ENCODE measurements at regions not wholly inside any gene's neighbourhood (a gene's known extent, or its start where the extent isn't known, plus 50 kb on each side); places are given as distances from the start of the nearest gene placed in this dataset.

DNA sequence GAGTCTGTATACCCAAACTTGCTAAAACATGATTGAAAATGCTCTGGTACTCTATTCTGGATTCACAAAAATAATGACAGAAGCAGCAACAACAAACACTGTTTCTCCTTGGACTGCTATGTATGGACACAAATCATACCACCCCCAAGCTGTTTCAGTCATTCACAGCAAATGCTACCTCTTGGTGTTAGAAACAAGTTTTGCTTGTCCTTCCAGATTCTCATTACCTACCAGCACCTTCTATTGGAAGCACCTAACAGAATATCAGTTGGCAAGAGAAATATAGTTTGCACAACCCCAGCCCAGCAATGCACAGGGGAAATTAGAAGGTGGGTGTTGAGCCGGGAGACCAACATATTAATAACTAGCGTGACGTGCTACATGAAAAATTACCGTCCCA is 1950.9 kb downstream of the C4orf33 start:
- no peak for DNase-seq (ENCODE audit: low spot score)

DNA sequence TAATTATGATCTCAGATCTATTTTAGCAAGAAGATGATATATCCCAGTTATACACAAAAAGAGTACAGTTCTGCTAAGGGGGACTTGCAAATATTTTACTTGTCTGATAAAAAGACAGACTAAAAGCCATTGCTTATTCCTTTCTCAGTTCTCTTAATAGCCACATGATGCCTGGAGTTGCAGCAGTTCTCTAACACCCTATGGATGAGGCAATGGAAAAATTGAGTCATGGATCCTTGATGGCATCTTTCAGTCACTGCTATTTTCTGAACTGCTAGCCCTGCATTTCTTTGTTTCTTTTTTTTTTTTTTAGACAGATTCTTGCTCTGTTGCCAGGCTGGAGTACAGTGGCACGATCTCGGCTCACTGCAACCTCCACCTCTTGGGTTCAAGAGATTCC is 1956.7 kb downstream of the C4orf33 start:
- DNase-seq (ENCODE audit: low spot score): no peak

DNA sequence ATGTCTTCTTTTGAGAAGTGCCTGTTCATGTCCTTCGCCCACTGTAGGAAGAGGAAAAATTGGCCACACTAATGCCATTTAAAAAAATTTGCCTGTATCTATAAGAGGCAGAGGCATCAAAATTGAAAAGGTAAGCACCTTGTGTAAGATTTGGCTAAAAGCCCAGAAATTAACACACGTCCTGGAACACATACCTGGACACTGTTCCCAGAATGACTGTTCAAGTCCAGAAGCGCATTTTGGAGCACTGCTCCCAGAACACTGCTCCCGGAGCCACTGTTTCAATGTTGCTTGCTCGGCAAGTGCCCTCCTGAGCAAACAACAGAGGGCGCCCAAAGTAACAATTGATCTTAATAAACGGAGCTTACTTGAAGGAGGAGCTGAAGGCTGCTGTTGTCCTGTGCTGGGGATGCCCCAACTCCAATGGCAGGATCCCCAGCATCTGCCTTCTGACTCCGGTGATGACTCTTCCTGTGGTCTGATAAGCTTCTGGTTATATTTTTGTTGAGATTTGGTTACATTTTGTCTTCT is 1958.6 kb downstream of the C4orf33 start:
- no peak for DNase-seq (ENCODE audit: low spot score)

DNA sequence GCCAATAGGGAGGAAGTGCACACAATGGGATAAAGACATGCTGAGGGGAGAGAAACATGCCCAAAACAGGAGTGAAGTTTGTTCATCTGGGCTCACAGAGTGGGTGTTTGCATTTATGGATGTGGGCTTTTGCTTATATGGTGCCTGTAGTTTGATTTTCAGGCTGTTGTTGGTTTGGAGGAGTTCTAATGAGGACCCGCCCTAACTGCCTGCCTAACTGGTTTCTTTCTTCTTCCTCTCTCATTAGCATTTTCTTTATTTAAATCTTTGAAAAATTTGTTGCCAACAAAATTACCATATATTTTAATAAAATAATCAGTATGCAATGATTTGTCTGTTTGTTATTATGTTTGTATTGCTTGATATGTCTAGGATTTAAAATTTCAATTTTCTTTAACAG is 1965.8 kb downstream of the C4orf33 start:
- DNase-seq (ENCODE audit: low spot score): no peak

DNA sequence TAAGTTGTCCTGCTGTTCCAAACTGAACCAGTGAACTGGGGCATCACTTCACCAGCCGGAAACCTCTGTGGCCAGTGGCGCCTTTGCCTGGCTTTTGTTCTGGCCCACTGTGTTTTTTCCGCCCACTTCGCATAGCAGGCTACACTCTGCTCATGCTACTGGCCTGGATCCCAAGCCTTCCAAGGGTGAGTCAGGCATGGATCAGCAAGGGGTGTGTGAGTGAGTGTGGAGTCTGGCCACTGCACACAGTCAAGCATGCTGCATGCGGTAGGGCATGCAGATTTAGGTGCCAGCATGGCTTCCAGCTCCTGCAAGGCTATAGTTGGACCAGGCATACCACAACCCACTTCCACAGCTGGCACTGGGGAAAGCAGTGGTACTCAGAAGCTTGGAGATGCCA is 1967.9 kb downstream of the C4orf33 start:
- DNase-seq (ENCODE audit: low spot score): no peak

DNA sequence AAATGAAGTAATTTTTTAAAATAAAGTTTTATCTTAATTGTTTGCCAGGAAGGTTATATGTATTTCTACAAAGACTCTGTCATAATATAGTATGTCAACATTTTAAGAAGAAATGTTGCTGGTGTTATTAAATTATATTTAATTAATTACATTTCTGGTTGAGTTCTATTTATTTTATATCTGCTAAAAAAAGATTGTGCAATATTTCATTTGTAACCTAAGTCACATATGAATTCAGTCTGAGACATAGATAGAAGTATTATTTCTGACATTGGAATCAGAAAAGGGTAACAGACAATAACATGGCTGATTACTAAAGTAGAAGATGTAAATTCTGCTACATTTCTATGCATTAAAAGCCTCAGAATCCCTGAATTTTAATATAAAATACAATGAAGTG is 1985.1 kb downstream of the C4orf33 start:
- DNase-seq (ENCODE audit: low spot score): no peak

DNA sequence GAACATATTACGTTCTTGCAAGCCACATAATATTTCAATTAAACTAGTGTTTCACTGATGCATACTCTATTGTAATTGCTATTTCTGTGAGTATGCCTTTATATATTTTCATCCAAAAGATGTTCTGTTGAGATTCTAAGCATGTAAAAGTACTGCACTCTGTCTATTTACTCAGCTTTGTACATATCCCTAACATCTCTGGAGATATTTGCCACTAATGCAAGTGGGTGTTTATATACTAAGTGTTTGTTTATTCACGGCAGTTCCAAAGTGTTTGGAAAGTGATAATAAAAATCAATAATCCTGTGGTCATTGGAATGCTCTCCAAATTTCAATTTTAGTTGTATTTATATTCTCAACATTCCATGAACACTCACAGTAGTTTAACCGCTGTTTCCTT is 1989.0 kb downstream of the C4orf33 start:
- no peak for DNase-seq (ENCODE audit: low spot score)

DNA sequence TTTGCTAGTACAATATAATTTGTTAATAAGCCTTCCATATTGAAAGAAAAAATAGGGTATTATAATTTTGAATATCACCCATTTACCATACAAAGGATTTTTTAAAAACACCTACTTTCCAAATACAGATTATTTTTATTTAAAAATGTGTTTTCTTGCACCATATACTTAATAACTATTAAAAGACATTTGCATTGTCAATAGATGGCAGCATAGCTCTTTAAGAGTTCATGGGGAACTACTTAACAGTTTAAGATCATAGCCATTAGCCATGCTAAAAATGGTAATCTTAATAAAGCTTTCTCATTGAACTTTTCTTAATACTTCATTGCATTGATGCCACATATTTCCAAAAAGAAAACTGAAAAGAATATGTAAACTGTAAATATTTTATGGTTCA is 1995.9 kb downstream of the C4orf33 start:
- DNase-seq (ENCODE audit: low spot score): no peak

DNA sequence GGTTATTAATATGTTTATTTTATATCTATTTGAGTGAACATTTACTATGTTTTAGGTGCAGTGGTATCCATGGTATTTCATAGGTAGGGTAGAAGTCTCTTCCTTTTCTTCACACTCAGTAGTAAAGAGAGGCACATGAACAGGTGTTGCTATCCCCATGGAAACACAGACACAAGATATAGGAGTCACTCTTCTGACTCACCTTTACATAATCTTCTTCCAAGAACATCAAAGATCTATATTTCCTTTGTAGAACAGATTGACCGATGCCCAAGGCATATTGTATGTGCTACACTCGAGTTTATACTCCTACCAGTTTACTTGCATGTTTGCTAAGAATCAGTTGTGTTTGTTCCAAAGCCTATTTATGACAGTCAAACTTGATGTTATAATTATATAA is 1997.4 kb downstream of the C4orf33 start:
- DNase-seq (ENCODE audit: low spot score): no peak

DNA sequence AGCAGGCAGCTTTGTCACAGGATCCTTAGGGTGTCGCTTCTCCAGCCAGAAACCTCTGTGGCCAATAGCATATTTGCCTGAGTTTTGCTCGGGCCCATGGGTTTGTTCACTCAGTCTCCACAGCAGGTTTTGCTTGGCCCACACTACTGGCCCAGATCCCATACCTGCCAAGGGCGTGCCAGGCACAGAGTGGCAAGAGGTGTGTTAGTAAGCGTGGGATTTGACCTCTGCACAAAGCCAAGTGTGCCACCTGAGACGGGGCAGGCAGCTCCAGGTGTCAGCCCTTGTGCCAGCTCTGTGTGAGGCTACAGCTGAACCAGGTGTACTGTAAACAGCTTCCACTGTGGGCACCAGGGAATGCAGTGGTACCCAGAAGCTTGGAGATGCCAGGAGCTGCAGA is 2003.0 kb downstream of the C4orf33 start:
- no peak for DNase-seq (ENCODE audit: low spot score)

DNA sequence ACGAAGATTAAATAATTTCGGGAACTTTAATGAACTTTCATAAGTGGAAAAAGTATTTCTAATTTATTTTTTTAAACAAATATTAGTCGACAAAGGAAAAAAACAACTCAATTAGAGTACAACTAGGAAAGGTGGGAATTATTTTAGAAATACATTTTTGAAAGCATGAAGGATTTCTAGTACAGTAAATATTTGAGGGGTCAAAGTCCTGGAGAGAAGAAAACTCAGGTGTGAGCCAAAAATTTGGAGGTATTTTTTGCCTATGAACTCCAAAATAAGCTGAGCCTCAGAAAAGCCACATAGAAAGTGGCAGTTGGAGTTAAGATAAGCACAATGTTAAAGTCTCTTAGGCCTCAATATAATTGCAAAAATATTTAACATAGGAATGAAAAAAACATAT is 2017.3 kb downstream of the C4orf33 start:
- no peak for DNase-seq (ENCODE audit: low spot score)

DNA sequence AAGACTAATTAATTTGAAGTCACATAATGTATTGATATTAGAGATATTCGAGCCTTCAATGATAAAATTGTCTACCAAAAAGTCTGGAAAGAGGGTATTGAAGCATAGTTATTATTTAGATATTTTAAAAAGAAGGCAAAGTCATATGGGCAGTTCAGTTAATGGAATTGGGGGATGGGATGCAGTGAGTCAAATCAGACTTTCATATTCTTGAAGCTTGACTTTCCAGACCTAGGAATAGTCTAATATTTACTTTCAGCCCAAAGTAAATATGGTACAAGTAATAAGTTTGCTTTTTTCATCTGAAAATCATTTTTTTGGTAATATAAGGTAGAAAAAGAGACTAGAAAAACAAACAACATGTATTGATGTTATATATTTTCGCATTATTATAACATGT is 2017.8 kb downstream of the C4orf33 start:
- DNase-seq (ENCODE audit: low spot score): no peak

DNA sequence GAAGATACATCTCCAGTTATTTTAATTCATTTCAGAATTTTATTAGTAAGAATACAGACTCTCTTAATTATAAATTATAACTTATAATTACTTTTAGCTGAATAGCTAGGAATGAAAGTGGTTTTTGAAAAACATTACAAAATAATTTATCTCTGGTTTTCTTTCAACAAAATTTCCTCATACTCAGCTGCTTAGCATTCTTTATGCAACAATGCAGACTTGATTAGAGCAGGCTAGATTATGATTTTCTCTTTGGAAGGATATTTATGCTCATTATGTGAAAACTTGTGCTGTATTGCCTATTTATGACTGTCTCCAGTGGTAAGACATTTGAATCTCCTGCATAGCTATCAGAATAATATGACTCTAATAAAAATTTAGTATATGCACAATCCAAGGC is 2023.7 kb downstream of the C4orf33 start:
- no peak for DNase-seq (ENCODE audit: low spot score)

DNA sequence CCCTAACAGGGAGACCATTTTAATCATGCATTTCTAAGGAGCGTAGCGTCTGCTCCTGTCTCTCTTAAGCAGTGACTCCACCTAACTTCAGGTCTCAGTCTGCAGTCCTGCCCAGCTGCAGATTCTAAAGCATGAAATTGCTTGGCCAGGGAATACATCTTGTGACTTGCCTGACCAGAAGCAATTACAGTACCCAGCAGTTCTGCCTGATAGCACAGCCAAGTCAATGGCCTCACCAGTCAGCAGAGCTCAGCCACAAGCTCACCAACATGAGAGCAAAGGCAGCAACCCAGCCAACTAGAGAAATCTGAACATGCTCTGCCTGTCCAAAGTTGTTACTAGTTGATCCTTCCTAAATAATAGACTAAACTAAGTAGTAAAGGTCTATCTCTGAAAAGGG is 2011.9 kb upstream of the PCDH10 start:
- no peak for DNase-seq (ENCODE audit: low spot score)

DNA sequence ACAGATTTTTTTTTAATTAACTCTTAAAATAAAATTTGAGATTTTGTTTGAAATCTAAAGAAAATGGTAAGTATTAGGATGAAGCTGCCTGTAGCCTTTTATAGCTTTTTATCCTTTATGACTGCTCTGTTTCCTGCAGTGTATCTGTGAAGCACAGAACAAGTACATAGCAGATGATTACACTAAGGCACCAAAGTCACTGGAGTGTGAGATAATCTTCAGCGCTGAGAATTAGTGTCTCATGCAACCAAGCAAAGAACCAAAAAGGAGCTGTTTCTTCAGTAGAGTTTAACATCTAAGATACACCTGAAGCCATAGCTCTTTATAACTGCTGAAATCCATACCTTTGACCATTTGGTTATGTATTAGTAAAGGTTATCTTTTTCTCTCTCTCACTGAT is 1989.8 kb upstream of the PCDH10 start:
- DNase-seq (ENCODE audit: low spot score): no peak

DNA sequence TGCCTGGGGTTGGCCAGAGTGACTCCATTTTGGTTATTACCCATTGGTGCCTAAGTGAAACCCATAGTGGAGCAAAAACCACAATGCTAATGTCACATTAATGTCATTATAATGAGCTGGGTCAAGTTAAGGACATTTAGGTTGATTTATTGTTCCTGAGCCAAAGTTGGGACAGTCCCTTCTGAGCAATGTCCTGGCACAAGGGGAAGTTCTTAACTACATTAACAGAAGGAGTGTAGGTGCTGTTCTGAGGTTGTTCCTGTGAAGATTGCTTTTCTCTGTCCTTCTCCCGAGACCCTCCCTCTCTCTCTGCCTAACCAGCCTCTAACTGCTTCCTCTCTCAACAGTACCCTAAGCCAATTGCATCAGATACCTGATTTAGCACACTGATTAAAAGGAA is 1956.8 kb upstream of the PCDH10 start:
- no peak for DNase-seq (ENCODE audit: low spot score)

DNA sequence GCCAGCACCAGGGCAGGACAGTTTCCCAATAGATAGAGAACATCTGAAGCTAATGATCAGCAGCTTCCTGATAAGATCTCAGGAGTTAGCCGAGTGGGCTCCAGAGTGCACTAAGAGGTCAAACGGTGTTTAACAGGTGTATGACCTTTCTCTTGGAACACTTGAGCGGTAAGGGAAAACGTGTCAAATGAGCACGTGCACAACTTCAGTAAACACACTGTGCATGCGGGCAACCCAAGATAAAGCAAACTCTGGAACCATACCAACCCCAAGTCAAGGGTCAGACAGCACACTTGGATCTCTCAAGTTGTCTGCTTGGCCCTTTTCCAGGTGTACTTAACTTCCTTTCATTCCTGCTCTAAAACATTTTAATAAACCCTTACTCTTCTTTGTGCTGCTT is 1941.5 kb upstream of the PCDH10 start:
- no peak for DNase-seq (ENCODE audit: low spot score)

DNA sequence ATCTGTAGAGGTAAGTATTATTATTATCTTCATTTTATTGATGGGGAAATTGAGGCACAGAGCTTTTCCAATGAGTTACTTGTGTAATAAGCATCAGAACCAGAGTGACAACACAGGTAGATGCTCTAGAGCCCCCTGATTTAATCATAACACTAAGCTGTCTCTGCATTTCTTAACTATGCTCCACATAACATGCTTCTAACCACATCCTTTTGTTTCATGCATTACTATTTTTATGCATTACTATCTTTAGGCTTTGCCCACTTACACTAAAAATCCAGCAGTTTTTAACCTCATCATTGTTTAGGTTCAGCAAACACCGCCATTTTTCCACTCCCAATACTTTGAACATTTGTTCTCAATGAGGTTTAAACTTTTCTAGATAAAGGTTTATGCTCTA is 1900.8 kb upstream of the PCDH10 start:
- DNase-seq (ENCODE audit: low spot score): no peak

DNA sequence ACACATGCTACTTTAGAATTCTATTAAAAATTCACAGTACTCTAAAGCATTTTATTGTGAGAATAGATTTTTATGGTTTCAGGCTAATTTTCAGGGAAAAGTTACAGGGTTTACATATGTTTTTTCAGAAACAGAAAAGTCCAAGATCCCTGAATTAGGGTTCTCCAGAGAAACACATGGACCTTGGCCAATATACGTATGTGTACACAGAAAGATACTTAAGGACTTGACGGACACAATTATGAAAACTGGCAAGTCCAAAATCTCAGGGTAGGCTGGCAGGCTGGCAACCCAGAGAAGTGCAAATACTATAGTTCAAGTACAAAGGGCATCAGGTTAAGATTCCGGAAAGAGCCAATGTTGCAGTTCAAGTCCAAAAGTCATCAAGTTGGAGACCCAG is 1897.8 kb upstream of the PCDH10 start:
- DNase-seq (ENCODE audit: low spot score): no peak

DNA sequence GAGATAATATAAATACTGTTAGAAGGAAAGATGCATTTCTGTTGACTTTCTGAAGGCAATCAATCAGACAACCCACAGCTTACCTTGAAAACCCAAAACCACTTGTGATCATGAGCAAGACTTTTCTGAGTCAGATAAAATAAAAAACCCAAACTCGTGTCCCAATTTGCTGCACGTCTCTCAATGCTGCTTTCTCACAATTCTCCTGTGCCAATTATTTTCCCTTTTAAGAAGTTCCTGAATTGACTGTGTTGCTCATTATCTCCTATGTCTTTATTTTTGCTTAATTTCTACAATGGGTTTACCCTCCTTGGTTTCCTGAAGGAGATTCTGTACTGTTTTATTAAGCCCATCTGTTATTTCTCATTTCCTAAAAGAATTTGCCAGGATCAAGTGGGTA is 1891.9 kb upstream of the PCDH10 start:
- no peak for DNase-seq (ENCODE audit: low spot score)

DNA sequence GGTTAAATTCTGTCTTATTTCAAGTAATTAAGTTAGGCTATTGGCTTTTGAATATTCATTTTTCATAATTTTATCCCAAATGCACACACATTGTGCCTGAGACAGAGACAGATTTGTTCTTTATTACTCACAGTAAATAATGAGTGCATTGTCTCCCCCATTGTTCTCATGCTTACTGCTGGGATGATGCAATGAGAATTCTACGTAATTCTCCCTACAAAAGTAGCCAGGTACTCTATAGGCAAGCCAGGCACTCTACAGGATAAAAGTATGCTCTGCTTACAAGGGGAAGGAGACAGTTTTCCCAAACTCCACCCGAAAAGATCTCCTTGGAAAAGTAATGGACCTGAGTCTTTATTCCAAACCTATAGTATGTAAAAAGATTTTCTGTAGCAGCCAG is 1890.7 kb upstream of the PCDH10 start:
- no peak for DNase-seq (ENCODE audit: low spot score)

DNA sequence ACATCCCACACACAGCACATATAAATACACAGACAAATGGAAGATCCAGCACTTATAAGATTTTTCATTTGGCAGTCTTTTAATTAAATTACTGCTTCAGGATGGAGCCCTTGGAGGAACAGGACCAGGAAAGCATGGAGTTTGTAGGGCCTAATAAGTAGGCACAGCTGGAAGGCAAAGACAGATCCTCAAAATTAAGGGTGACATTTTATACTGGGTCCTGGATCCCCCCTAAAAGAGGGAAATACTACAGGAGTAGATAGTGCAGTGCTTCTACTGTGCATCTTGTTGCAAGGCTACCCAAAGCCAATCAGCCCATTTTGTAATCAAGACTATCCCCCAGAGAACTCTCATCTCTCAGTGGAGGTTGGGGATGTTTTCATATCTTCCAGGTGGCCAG is 1860.7 kb upstream of the PCDH10 start:
- DNase-seq (ENCODE audit: low spot score): no peak

DNA sequence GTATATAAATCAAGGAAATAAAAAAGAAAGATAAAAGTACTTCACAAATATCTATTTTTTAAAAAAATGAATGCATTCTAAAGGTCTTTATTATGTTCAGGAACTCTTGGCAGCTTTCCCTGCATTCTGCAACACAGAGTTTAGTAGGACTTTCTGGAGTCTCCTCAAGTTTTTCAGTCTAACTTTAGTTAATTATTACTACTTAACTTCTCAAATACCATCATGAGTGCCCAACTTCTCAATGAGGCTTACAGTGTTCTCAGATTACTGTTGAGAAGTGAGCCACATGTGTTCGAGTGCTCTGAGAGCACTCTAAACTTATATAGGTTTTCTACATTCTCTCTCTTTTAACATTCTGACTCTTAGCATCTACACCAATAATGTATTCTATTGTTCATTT is 1852.9 kb upstream of the PCDH10 start:
- DNase-seq (ENCODE audit: low spot score): no peak

DNA sequence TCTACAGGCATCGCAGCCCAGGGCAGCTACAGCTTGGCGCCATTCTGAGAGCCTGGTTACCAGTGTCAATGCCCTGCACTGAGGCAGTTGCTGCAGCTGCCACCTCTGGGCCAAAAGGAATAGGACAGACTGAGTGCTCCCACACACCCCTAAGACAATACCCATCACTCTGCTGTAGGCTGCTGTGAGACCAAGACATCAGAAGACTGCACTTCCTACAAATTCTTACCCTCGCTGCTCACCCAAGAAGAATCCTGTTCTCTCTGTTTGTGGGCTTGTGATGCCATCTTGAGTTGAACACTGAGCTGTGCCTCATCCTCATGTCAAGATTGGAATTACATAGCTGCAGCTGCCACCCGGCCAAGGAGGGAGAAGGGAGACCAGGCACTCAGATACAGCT is 1847.0 kb upstream of the PCDH10 start:
- DNase-seq (ENCODE audit: low spot score): no peak

DNA sequence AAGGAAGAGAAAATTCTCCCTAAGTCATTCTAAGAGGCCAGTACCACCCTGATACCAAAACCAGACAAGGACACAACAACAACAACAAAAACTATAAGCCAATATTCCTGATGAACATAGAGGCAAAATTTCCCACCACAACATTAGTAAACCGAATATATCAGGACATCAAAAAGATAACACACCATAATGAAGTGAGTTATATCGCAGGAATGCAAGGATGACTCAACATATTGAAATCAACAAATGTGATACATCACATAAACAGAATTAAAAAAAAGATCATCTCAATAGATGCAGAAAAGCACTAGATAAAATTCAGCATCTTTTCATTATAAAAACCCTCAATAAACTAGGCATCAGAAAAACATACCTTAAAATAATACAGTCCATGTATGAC is 1844.4 kb upstream of the PCDH10 start:
- no peak for DNase-seq (ENCODE audit: low spot score)

All from hematopoietic multipotent progenitor cell treated with erythropoietin and hydrocortisone succinate and interleukin-3 and kit ligand, for 15 days (in vitro differentiated cells).